ENCODE measurements at regions not wholly inside any gene's neighbourhood (a gene's known extent, or its start where the extent isn't known, plus 50 kb on each side); places are given as distances from the start of the nearest gene placed in this dataset.

GRCh38 chr9:96052686-96053085, 177.2 kb downstream of the ERCC6L2 start:
- DNase-seq (ENCODE audit: missing footprints): no peak
- intact Hi-C loops (cut with DNase I): no loop called here
- ATAC-seq: no peak

- DNase-seq (ENCODE audit: missing footprints) (no peak), ATAC-seq (no peak)
- intact Hi-C loops (cut with DNase I): no loop called here
These were observed 175.9 kb downstream of the ERCC6L2 start for GRCh38 chr9:96051423-96051822.

GRCh38 chr9:96050861-96051155, 175.3 kb downstream of the ERCC6L2 start:
- no peak for DNase-seq (ENCODE audit: missing footprints)
- intact Hi-C loops (cut with DNase I): no loop called here

GRCh38 chr9:96050048-96050860, 174.8 kb downstream of the ERCC6L2 start:
- intact Hi-C loops (cut with DNase I): no loop called here
- ATAC-seq (no peak), DNase-seq (ENCODE audit: missing footprints) (no peak)

More at GRCh38 chr9:96050861-96051155, 175.3 kb downstream of the ERCC6L2 start:
- no peak for ATAC-seq

- ATAC-seq: peak; percentile 46
- DNase-seq (ENCODE audit: missing footprints): no peak
These were observed 173.7 kb downstream of the ERCC6L2 start for GRCh38 chr9:96048956-96049831.

GRCh38 chr9:96048104-96048955, 172.8 kb downstream of the ERCC6L2 start:
- DNase-seq (ENCODE audit: missing footprints): no peak
- intact Hi-C loops (cut with DNase I): no loop called here

More at GRCh38 chr9:96048956-96049831, 173.7 kb downstream of the ERCC6L2 start:
- intact Hi-C loops (cut with DNase I): no loop called here

GRCh38 chr9:96047741-96048103, 172.2 kb downstream of the ERCC6L2 start:
- intact Hi-C loops (cut with DNase I): no loop called here
- no peak for ATAC-seq
- DNase-seq (ENCODE audit: missing footprints): no peak

More at GRCh38 chr9:96048104-96048955, 172.8 kb downstream of the ERCC6L2 start:
- ATAC-seq: peak; percentile 51

- no peak for ATAC-seq
- no peak for DNase-seq (ENCODE audit: missing footprints)
- intact Hi-C loops (cut with DNase I): no loop called here
These were observed 171.7 kb downstream of the ERCC6L2 start for GRCh38 chr9:96047116-96047639.

GRCh38 chr9:96045811-96046210, 170.3 kb downstream of the ERCC6L2 start:
- no peak for DNase-seq (ENCODE audit: missing footprints)
- intact Hi-C loops (cut with DNase I): no loop called here
- ATAC-seq: no peak

- no peak for ATAC-seq
- intact Hi-C loops (cut with DNase I): no loop called here
- no peak for DNase-seq (ENCODE audit: missing footprints)
These were observed 168.9 kb downstream of the ERCC6L2 start for GRCh38 chr9:96044401-96044800.

GRCh38 chr9:96040591-96041461, 165.3 kb downstream of the ERCC6L2 start:
- DNase-seq (ENCODE audit: missing footprints) (no peak), ATAC-seq (no peak)
- intact Hi-C loops (cut with DNase I): no loop called here

GRCh38 chr9:96038914-96039313, 163.4 kb downstream of the ERCC6L2 start:
- intact Hi-C loops (cut with DNase I): no loop called here
- no peak for ATAC-seq
- no peak for DNase-seq (ENCODE audit: missing footprints)

- DNase-seq (ENCODE audit: missing footprints) (no peak), ATAC-seq (no peak)
- intact Hi-C loops (cut with DNase I): no loop called here
These were observed 162.8 kb downstream of the ERCC6L2 start for GRCh38 chr9:96038271-96038670.

- ATAC-seq: no peak
- DNase-seq (ENCODE audit: missing footprints): no peak
- intact Hi-C loops (cut with DNase I): no loop called here
These were observed 159.1 kb downstream of the ERCC6L2 start for GRCh38 chr9:96034553-96035122.

GRCh38 chr9:96033896-96034295, 158.4 kb downstream of the ERCC6L2 start:
- intact Hi-C loops (cut with DNase I): no loop called here
- DNase-seq (ENCODE audit: missing footprints) (no peak), ATAC-seq (no peak)

- intact Hi-C loops (cut with DNase I): no loop called here
- no peak for DNase-seq (ENCODE audit: missing footprints)
- ATAC-seq: no peak
These were observed 156.5 kb downstream of the ERCC6L2 start for GRCh38 chr9:96031916-96032534.

GRCh38 chr9:96031366-96031824, 155.9 kb downstream of the ERCC6L2 start:
- intact Hi-C loops (cut with DNase I): no loop called here
- no peak for DNase-seq (ENCODE audit: missing footprints)
- peak; percentile 31 for ATAC-seq

All from Right ventricle myocardium inferior (tissue), 1 donor.